GM18951 (cell line): ENCODE measurements at regions not wholly inside any gene's neighbourhood (a gene's known extent, or its start where the extent isn't known, plus 50 kb on each side); places are given as distances from the start of the nearest gene placed in this dataset.

Source experiments
- POLR2A ChIP-seq: IDR thresholded peaks from 4 replicates; pipeline ENCODE4 v1.6.1; 2011; ENCODE audit warnings: mild to moderate bottlenecking; ENCODE audit not compliant: insufficient read length, insufficient read depth; ENCODE audit errors: extremely low read depth
- in situ Hi-C: fragments of 300-500 bp; cut with MboI; formaldehyde crosslinking; loops from one replicate; pipeline ENCODE4 v1.12.0; 2022; ENCODE audit warnings: low sequenced_read_pairs, mixed read lengths, inconsistent platforms; ENCODE audit not compliant: unreplicated experiment

DNA sequence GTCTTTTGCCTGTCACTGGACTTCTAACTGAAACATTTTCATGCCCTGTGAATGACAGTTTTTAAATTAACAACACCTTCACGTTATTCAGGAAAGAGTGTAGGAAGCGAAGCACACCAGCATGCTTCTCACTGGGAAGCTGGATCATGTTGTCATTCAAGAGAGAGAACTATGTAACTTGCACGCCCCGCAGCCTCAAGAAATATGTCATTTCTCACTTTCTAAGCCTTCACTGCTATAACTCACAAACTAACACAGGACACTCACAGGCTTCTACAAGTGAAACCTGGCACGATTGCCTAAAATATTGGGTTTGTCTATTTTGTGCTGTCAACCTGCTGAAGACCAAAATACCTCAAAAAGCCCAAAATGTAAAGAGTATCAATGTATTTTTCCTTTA is 466.3 kb downstream of the EFNA5 start:
- in situ Hi-C loops = no loop called here
- no peak for TF ChIP-seq POLR2A

DNA sequence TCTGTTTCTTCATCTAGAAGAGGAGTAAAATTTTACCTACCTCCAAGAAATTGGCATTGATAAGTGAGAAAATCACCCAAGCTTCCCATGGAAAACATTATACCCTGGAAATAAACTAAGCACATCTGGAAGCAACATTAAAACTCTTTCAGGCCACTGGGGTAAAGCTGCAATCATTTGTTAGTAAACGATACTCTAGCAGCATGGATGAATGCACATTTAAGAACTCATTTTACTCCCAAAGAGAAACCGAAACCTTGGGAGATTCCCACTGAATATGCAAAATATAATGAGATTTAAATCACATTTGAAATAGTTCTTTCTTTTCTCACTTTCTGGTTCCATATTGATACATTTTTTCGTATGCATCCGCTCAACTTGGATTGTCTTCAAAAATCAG is 467.5 kb downstream of the EFNA5 start:
- TF ChIP-seq POLR2A = no peak
- in situ Hi-C loops = no loop called here

DNA sequence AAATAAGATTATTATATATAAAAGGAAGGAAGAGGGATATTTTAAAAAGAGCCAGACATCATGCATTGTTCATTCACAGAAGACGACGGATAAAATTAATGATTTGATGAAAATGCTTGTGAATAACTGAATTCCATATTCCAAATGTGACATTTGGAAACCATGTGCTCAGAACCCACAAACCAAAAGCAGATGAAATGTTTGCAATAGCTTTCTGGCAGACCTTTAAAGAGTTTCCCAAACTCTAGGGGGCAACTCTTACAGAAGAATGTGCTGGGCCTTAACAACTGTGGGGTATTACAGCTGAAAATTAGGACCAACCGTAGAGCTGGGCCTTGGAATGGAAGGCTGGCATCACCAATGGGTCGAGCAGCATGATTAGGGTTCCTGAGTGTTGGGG is 471.0 kb downstream of the EFNA5 start:
- TF ChIP-seq POLR2A = no peak
- in situ Hi-C loops = no loop called here

DNA sequence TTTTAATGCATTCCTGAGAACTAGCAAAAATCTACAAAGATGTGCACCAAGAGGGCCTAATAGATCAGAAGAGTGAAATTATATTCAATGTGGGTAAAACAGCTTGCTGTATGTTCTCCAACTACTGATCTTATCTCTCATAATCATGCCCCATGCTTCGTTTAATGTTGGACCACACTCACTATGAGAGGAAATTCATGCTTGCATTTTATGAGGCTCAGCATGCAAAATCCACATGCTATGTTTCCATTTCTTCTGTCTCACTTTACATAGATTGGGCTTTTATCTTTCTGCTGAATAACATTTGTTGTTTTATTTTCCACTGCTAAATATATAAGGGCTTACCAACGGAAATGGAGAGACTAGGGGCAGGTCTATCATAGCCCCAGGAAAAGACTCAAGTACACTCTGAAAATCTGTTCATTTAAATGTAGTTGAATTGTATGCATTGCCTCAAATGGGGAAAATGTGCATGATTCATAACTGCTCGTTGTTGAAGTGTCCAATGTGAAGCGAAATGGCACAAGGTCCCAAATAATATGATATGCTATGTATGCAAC is 474.2 kb downstream of the EFNA5 start:
- no peak for TF ChIP-seq POLR2A
- in situ Hi-C loops = no loop called here

DNA sequence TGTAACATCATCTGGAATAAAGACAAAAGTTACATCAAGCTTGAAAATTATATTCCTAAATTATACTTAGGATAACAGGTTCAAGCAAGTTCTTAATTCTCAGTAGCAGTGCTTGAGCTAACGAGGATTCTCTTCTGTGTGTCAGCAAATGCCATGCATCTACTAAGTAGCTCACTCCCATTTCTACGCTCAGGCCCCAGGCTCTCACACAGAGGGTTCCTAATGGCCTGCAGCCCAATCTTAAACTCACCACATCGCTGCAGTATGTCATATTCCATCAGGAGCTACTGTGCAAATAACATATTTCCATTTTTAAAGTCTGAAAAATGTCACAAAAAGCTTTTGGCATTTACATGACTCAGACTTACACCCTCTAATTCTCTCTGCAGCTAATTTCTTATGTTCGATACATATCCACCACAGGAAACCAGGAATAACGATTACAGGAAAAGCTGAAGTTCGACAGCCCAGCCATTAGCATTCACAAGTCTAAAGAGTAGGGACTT is 474.8 kb downstream of the EFNA5 start:
- in situ Hi-C loops = no loop called here
- no peak for TF ChIP-seq POLR2A

DNA sequence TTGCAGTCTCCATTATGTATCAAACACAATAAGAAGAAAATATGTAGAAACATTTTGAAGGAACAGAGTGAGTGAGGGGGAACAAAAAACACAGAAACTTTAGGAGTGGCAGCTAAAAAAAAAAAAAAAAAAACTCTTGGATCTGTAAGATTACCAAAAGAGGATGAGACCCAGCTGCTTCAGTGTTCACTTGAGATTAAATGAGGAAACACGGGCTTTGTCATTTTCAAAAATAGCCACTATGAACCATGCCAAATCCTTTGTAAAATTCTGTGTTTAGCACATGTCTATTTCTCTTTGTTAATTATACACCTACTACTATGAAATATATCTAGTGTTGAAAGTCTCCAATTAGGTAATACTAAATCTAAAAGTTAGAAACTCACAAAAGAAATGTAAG is 485.9 kb downstream of the EFNA5 start:
- in situ Hi-C loops = no loop called here
- no peak for TF ChIP-seq POLR2A

DNA sequence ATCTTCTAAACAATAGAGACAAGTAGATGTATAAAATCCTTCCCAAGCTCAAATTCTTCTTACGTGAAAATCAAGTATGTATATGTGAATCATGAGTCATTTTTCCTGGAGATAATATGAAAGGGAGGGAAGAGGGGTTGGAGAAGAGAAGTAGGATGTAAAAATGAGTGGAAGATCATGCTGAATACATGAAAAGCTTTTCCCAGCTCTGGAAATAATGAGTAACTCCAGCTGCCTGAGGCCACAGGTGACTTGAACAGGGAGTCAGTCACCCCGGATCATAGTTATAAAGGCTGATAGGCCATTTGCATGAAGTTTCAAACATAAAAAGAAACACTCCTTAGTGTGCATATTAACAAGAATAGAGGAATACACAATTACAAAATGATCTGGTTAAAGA is 486.7 kb downstream of the EFNA5 start:
- TF ChIP-seq POLR2A = no peak
- in situ Hi-C loops = no loop called here

DNA sequence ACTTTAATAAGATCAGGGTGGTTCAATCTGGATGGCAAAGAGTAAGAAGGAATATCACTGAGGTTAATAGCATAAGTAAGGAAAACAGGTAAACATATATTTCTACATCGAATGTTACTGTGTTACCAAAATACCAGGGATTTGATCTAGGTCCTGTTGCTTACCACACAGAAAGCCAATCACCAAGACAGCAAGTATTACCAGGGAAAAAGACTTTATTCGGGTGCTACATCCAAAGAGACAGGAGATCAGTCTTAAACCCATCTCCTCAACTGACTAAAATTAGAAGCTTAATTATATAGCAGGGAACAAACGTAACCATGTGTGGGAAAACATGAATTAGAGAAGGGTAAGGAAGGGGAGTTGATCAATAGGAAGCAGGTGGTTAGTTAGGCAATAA is 500.1 kb downstream of the EFNA5 start:
- in situ Hi-C loops = no loop called here
- no peak for TF ChIP-seq POLR2A

DNA sequence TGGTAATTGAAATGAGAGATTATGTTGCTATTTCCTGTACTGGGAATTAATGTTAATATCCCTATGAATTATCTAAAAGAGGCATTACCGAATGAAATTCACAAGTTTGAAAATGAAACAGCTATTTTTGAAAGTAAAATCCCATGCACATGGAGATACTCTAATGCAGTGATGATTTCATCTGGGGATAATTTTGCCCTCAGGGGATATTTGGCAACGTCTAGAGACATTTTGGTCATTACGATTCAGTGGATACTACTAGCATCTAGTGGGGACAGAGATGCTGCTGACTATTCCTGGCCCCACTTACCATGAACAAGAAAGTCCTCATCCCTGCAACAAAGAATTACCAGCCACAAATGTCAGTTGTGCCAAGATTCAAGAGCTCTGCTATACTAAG is 500.9 kb downstream of the EFNA5 start:
- no peak for TF ChIP-seq POLR2A
- in situ Hi-C loops = no loop called here

DNA sequence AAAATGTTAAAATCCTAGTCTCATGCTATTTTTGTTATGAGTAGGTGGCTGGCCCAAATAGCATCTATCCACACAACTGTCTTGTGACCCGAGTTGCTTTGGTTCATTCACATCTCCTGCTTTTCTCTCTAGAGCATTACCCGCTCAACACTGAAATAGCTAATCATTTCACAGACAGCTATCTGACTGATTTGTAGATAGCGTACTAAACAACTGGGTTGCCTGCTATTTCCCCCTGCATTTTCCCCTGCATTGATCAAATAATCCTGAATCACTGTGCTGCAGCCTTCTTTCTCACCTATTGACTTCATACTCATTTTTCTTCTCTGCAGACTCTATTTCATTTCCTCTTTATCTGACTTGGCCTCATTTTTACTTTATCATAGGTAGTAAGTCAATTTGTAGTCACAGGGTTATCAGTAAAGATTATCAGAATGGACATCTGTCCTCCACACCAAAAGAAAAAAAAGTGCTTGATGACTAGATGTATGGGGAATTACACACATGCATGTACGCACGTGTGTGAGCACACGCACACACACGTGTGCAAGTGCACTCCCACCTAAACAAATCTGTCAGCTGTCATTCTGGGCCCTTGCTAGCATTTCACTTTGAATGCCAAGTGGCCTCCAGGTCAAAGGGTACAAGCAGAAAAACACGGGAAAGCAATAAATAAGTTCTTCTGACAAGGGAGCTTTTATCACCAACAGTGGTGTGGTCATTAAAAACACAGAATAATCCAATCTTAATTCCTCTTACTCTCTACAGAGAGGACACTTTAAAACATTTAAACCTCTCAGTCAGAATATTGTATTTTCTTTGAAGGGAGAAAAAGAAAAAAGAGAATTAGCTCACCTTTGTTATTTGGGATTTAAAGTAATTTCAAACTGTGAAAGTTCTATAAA is 501.6 kb downstream of the EFNA5 start:
- in situ Hi-C loops = no loop called here
- no peak for TF ChIP-seq POLR2A

DNA sequence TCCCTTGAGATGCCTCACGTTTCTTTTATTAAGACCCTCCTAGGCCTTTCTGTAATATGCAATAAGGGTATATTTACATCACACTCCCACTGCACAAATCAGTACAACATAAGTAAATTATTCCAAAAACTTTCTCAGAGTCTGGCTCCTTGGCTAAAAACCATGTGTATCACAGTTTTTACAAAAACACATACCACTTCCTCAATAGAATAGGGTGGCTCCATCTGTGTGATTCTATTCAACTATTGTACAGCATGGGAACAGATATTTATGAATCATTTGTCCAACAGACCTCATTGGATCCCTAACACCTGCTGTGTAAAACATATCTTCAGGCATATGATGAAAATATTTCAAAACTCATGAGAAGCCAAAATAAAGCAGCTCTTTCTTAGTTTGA is 502.7 kb downstream of the EFNA5 start:
- in situ Hi-C loops = no loop called here
- no peak for TF ChIP-seq POLR2A

DNA sequence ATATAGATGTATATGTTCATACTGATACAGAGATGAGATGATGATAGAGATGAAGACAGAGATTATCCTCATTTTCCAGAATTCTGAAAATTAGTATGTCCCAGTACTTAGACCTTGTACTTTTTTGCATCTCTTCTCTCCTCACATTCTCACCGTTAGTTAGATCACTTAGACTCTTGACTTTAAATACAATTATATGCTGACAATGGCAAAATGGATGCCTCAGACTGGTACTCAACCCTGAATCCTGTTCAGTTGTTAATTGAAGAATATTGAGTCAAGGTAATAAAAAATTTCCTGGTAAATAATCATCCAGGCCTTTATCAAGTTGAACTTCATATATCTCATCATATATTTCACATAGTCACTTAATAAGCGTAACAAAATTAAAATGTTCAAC is 505.4 kb downstream of the EFNA5 start:
- in situ Hi-C loops = no loop called here
- no peak for TF ChIP-seq POLR2A

DNA sequence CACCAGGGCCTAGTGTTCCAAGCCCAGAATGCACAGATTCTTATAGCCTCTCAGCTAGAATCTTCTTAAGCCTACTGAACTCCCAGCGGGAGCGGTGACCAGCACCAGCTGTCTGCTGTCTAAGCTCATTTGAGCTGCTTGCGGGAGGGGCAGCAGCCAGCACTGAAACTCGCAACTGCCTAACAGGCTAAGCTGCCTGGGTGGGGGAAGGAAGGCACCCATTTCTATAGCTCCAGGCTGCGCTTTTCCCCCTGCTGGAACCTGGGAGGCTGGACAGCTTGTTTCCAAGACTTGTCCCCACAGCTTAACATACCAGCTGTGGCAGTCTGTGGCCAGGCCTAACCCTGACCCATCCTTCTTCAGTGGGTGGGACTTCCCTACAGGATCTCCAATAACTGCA is 512.9 kb downstream of the EFNA5 start:
- in situ Hi-C loops = no loop called here
- TF ChIP-seq POLR2A = no peak

DNA sequence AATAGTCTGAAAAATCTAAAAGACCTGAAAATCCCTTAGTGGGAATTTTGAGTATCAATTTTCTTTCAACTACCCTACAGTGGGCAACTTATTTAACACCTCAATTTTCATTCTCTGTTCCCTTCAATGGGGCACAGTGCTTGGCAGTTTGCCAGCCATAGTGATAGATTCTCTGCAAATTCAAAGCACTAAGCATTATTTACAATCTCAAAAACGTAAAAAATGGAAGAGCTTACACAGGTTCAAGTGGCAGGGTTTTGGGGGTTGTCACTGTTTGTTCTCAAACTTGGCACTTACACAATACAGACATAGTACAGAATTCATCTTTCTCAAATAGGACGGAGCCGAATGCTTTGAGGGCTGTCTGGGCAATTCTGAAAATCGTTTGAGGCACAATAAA is 515.0 kb downstream of the EFNA5 start:
- no peak for TF ChIP-seq POLR2A
- in situ Hi-C loops = no loop called here
